Coronary artery (tissue), 2 donors: ENCODE measurements at regions not wholly inside any gene's neighbourhood (a gene's known extent, or its start where the extent isn't known, plus 50 kb on each side); places are given as distances from the start of the nearest gene placed in this dataset.

Source experiments
- DNase-seq: peaks from one replicate; pipeline ENCODE4 v3.0.0-alpha.2; 2017; ENCODE audit warnings: low spot score
- H3K27ac ChIP-seq, 2 donors: fragments of 200-600 bp; sonication (generic); one replicate each; pipeline ENCODE4 v1.5.1; 2016 to 2019
- H3K4me3 ChIP-seq: fragments of 200-600 bp; sonication (generic); 2 replicates; pipeline ENCODE4 v1.5.1; 2016; ENCODE audit warnings: mild to moderate bottlenecking, moderate library complexity
- CTCF ChIP-seq: fragments of 200-600 bp; sonication (generic); IDR thresholded peaks from one replicate; pipeline ENCODE4 v1.5.1; 2019; ENCODE audit warnings: antibody characterized with exemption

DNA sequence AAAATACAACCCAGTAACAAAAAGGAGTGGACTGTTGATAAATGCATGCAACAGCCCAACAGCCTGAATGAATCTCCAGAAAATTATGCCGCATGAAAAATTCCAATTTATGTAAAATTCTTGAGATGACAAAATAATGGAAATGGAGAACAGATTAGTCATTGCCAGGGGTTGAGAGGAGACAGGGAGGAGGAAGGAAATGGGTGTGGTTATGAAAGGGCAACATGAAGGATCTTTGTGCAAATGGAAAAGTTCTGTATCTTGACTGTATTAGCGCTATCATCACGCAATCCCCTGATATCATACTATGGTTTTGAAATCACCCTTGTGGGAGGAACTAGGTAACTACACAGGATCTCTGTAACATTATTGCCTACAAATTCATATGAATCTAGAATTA lies 1058.3 kb upstream of the RBFOX1 start:
- Histone ChIP-seq H3K27ac (no peak overlapping the region), H3K4me3 (no peak overlapping the region)
- DNase-seq: no peak
- TF ChIP-seq CTCF: no peak

GRCh38 chr16:6267682-6268081 lies 1065.0 kb upstream of the RBFOX1 start:
- no peak overlapping the region for H3K27ac ChIP-seq
- H3K4me3 ChIP-seq: no peak overlapping the region
- no peak for DNase-seq
- no peak for TF ChIP-seq CTCF

- DNase-seq: no peak
- TF ChIP-seq CTCF: no peak
- no peak overlapping the region for H3K4me3 ChIP-seq
- no peak overlapping the region for H3K27ac ChIP-seq
Measured at GRCh38 chr16:6266703-6267102, 1065.9 kb upstream of the RBFOX1 start.

DNA sequence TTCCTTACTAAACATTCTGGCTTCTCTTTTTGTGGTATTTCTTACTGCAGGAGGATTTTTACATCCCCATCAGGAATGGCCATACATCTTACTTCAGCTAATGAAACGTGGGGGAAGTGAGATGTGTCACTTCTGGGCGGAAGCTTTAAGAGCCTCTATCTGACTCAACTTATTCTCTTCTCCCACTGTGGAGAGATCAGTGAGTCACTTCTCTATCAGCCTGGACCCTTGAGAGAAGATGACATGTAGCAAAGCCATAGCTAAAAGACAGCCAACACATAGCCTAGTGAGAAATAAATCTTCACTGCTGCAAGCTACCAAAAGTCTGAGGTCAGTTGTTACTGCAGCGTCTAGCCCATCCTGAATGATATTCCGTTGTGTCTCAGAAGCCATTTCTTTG lies 1066.7 kb upstream of the RBFOX1 start:
- no peak for TF ChIP-seq CTCF
- DNase-seq: no peak
- H3K4me3 ChIP-seq: no peak overlapping the region
- no peak overlapping the region for H3K27ac ChIP-seq

- DNase-seq: no peak
- H3K27ac ChIP-seq: no peak overlapping the region
- TF ChIP-seq CTCF: no peak
- no peak overlapping the region for H3K4me3 ChIP-seq
Measured at GRCh38 chr16:6258056-6258455, 1074.6 kb upstream of the RBFOX1 start.

GRCh38 chr16:6252541-6252940 lies 1080.1 kb upstream of the RBFOX1 start:
- no peak for DNase-seq
- Histone ChIP-seq H3K27ac (no peak overlapping the region), H3K4me3 (no peak overlapping the region)
- TF ChIP-seq CTCF: no peak

DNA sequence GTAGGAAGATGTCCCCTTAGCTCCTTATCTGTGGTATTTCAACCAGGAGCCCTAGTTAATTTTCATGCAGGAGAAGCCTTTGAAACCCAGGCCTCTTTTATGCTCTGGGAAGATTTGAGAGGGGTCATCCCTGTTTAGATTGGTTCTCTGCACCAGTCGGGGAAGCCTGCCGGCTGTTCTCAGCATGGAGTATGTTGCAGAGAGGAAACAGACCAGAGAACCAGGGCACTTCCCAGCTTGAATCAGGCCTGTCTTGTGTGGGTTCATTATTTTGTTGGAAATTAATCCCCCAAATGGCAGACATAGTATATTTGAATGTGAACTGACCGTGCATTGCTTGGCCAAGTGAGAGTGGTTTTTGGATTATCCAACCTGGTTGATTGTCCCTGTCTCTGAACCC lies 1082.1 kb upstream of the RBFOX1 start:
- H3K27ac ChIP-seq: no peak overlapping the region
- H3K4me3 ChIP-seq: no peak overlapping the region
- no peak for DNase-seq
- no peak for TF ChIP-seq CTCF
